ENCODE measurements at regions not wholly inside any gene's neighbourhood (a gene's known extent, or its start where the extent isn't known, plus 50 kb on each side); places are given as distances from the start of the nearest gene placed in this dataset.

- intact Hi-C loops (cut with DNase I): no loop called here
- no peaks in the 10 kb centered on the region for H3K36me3 ChIP-seq
- ATAC-seq (no peak), DNase-seq (no peak)
- no peak overlapping the region for H3K27ac ChIP-seq
- H3K27me3 ChIP-seq (ENCODE audit: low read depth): no peaks in the 10 kb centered on the region
- TF ChIP-seq, protein P1, sequence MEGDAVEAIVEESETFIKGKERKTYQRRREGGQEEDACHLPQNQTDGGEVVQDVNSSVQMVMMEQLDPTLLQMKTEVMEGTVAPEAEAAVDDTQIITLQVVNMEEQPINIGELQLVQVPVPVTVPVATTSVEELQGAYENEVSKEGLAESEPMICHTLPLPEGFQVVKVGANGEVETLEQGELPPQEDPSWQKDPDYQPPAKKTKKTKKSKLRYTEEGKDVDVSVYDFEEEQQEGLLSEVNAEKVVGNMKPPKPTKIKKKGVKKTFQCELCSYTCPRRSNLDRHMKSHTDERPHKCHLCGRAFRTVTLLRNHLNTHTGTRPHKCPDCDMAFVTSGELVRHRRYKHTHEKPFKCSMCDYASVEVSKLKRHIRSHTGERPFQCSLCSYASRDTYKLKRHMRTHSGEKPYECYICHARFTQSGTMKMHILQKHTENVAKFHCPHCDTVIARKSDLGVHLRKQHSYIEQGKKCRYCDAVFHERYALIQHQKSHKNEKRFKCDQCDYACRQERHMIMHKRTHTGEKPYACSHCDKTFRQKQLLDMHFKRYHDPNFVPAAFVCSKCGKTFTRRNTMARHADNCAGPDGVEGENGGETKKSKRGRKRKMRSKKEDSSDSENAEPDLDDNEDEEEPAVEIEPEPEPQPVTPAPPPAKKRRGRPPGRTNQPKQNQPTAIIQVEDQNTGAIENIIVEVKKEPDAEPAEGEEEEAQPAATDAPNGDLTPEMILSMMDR (IDR thresholded peaks at IDR 0.05): no peak
- no peak overlapping the region for H3K4me3 ChIP-seq
- H3K4me1 ChIP-seq: no peaks in the 10 kb centered on the region
- no peaks in the 10 kb centered on the region for H3K9me3 ChIP-seq
Measured at GRCh38 chr7:79854621-79855020, 280.0 kb upstream of the GNAI1 start.

GRCh38 chr7:79837915-79838314 is 296.7 kb upstream of the GNAI1 start:
- Histone ChIP-seq H3K27me3 (ENCODE audit: low read depth) (no peaks in the 10 kb centered on the region), H3K4me3 (no peak overlapping the region), H3K27ac (no peak overlapping the region), H3K4me1 (no peaks in the 10 kb centered on the region), H3K9me3 (no peaks in the 10 kb centered on the region), H3K36me3 (no peaks in the 10 kb centered on the region)
- no peak for ATAC-seq
- TF ChIP-seq, protein P1 (IDR thresholded peaks at IDR 0.05): no peak
- intact Hi-C loops (cut with DNase I): no loop called here
- DNase-seq: no peak

DNA sequence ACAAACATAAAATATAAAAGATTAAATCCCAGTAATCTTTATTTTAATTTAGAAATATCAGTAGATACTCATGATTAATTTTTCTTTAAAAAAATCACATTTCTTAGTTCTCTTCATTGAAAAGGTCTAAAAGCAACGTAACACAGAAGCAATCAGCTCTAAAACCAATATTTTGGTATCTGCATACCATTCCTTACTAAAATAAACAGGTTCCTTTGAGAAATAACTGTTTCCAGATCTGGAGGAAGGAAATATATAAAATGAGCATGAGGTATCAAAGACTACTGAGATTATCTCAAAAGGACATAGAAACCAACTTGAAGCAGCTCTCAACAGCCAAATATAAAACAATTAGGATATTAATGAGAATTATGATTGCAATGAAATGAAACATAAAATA is 301.0 kb upstream of the GNAI1 start:
- intact Hi-C loops (cut with DNase I): no loop called here
- ATAC-seq: no peak

DNA sequence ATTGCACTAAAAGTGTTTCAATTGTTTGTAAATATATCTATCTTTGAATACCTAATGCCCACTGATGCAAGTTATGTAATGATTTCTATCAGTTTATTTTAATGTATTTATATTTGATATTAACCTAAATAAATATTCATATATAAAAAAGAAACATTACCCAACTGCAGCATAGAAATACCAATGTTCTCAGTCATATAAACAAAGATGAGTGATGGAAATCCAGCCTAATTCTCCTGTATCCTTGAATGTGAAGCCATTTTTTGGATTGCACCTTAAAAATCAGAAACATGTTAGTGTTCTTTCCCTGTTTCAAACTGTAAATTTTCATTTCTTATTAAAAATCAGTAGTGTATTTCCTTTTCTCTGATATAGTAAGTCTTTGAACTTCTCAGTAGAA is 305.8 kb upstream of the GNAI1 start:
- no peaks in the 10 kb centered on the region for H3K27me3 ChIP-seq (ENCODE audit: low read depth)
- ATAC-seq (no peak), DNase-seq (no peak)
- intact Hi-C loops (cut with DNase I): no loop called here
- no peaks in the 10 kb centered on the region for H3K9me3 ChIP-seq
- H3K36me3 ChIP-seq: no peaks in the 10 kb centered on the region
- H3K4me1 ChIP-seq: no peaks in the 10 kb centered on the region
- H3K4me3 ChIP-seq: no peak overlapping the region
- H3K27ac ChIP-seq: no peak overlapping the region
- TF ChIP-seq, protein P1 (IDR thresholded peaks at IDR 0.05): no peak

More for the DNA sequence above, 301.0 kb upstream of the GNAI1 start:
- TF ChIP-seq, protein P1 (IDR thresholded peaks at IDR 0.05): no peak
- no peaks in the 10 kb centered on the region for H3K36me3 ChIP-seq
- no peaks in the 10 kb centered on the region for H3K27me3 ChIP-seq (ENCODE audit: low read depth)
- H3K4me1 ChIP-seq: no peaks in the 10 kb centered on the region
- H3K27ac ChIP-seq: no peak overlapping the region
- DNase-seq: no peak
- H3K9me3 ChIP-seq: no peaks in the 10 kb centered on the region
- no peak overlapping the region for H3K4me3 ChIP-seq

DNA sequence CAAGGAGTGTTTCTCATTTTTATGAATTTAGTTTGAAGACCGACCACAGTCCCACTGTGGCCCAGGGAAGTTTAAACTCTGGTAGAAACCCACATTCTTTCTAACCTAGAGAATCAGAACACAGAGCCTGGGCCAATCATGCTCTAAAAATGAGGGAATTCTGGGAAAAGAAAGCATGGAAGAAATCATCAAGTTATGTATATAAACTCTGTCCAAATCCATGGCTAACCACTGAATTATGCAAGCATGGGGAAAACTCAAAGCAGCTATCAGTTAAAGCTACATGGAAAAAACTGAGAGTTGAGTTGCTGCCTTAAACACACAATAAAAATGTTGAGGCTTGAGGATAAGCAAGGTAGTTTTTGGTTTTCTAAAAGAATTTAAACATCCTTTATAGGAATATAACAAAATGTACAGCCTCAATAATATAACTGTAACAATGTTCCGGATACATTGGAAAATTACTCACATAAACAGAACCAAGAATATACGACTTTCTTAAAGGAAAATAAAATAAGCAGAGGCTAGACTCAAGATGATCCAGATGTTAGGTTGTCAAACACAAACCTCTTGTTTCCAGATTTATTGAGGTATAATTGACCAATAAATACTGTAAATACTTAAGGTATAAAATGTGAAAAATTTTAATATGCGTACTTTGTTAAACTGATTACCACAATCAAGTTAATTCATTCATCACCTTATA is 311.2 kb upstream of the GNAI1 start:
- intact Hi-C loops (cut with DNase I): no loop called here
- no peaks in the 10 kb centered on the region for H3K9me3 ChIP-seq
- no peak overlapping the region for H3K4me3 ChIP-seq
- no peak overlapping the region for H3K27ac ChIP-seq
- no peaks in the 10 kb centered on the region for H3K4me1 ChIP-seq
- TF ChIP-seq, protein P1 (IDR thresholded peaks at IDR 0.05): no peak
- ATAC-seq (no peak), DNase-seq (no peak)
- H3K27me3 ChIP-seq (ENCODE audit: low read depth): no peaks in the 10 kb centered on the region
- no peaks in the 10 kb centered on the region for H3K36me3 ChIP-seq

Measured in lower lobe of right lung (tissue), 2 donors.